HCT116 (cell line): ENCODE measurements at regions not wholly inside any gene's neighbourhood (a gene's known extent, or its start where the extent isn't known, plus 50 kb on each side); places are given as distances from the start of the nearest gene placed in this dataset.

Source experiments
- ATAC-seq: fragments of 200-7000 bp; cut with Tn5 transposase; 2 replicates; pipeline ENCODE4 v1.9.1; 2020; ENCODE audit warnings: mild to moderate bottlenecking, moderate library complexity
- BruUV-seq: library from RNA; stranded (reverse); fragments of 400-500 nt; replicated peaks from 2 replicates; lab custom pipeline; 2021; lab: Mats Ljungman, UMichigan
- CTCF ChIA-PET: fragments of 300-600 bp; sonication (Branson Sonifier 250); formaldehyde crosslinking; loops from one replicate; lab custom pipeline; 2021; ENCODE audit warnings: antibody characterized with exemption; lab: Charles Lee
- POLR2A ChIA-PET: fragments of 300-600, 350-600 bp; sonication (Branson Sonifier 250); formaldehyde crosslinking; loops from one replicate; lab custom pipeline; 2021; ENCODE audit warnings: antibody characterized with exemption; lab: Charles Lee
- RAD21 ChIA-PET, 2 experiments: fragments of 300-600 bp; sonication (Branson Sonifier 250); formaldehyde crosslinking; loops; one replicate each; lab custom pipeline; 2023; ENCODE audit warnings: low total read pairs in 2 of 2; ENCODE audit not compliant: uncharacterized antibody in 2 of 2, unreplicated experiment in 2 of 2, low non-redundant PET in 1 of 2; lab: Charles Lee
- DNase-seq: peaks from one replicate; pipeline ENCODE4 v3.0.0-alpha.2; 2010; ENCODE audit warnings: low read depth, low spot score
- H2AFZ ChIP-seq: fragments of 200-600 bp; shearing (Covaris generic), sonication (generic); 2 replicates; pipeline ENCODE4 v1.6.1; 2017; ENCODE audit warnings: low read depth, mixed run types, mixed read lengths, antibody characterized with exemption, low read length; ENCODE audit not compliant: poor library complexity, severe bottlenecking
- H3K27ac ChIP-seq: 2 replicates; pipeline ENCODE4 v1.5.1; 2012; ENCODE audit warnings: low read depth, low read length
- H3K27me3 ChIP-seq: fragments of 200-600 bp; sonication (generic); 2 replicates; pipeline ENCODE4 v1.6.1; 2016; ENCODE audit warnings: mixed run types, low read length, mixed read lengths; ENCODE audit not compliant: insufficient read depth
- H3K36me3 ChIP-seq, 2 experiments: fragments of 200-500 bp in 1 of 2; fragments of 200-600 bp in 1 of 2; sonication (Bioruptor generic) in 1 of 2; sonication (generic) in 1 of 2; 2 replicates each; pipeline versions ENCODE4 v1.5.1 to v1.6.1; 2014 to 2016; ENCODE audit warnings: low read length in 2 of 2, inconsistent platforms in 1 of 2, mixed read lengths in 1 of 2, mixed run types in 1 of 2; ENCODE audit not compliant: insufficient read depth in 2 of 2, control insufficient read depth in 1 of 2
- H3K4me1 ChIP-seq, 2 experiments: fragments of 200-600 bp in 1 of 2; sonication (generic) in 1 of 2; 2 replicates each; pipeline versions ENCODE4 v1.5.1 to v1.6.1; 2012 to 2017; ENCODE audit warnings: low read length in 2 of 2, inconsistent platforms in 1 of 2, mild to moderate bottlenecking in 1 of 2, mixed read lengths in 1 of 2, mixed run types in 1 of 2, moderate library complexity in 1 of 2; ENCODE audit not compliant: insufficient read depth in 2 of 2, control insufficient read depth in 1 of 2
- H3K4me2 ChIP-seq: fragments of 200-600 bp; sonication (generic); 2 replicates; pipeline ENCODE4 v1.6.1; 2017; ENCODE audit warnings: mixed run types, low read length, mixed read lengths
- H3K4me3 ChIP-seq, 2 experiments: fragments of 200-600 bp in 1 of 2; sonication (generic) in 1 of 2; replicated peaks in 1 of 2; 2 replicates each; pipeline ENCODE4 v1.5.1; 2011 to 2016; ENCODE audit warnings: low read length in 2 of 2, control low read depth in 1 of 2, low read depth in 1 of 2, mild to moderate bottlenecking in 1 of 2, mixed read lengths in 1 of 2, mixed run types in 1 of 2
- H3K79me2 ChIP-seq: fragments of 200-600 bp; sonication (generic); 2 replicates; pipeline ENCODE4 v1.6.1; 2017; ENCODE audit warnings: mild to moderate bottlenecking, mixed run types, low read length, moderate library complexity, mixed read lengths; ENCODE audit not compliant: insufficient read depth
- H3K9ac ChIP-seq: fragments of 200-600 bp; sonication (generic); 2 replicates; pipeline ENCODE4 v1.6.1; 2016; ENCODE audit warnings: low read length, mixed read lengths
- H3K9me2 ChIP-seq: fragments of 200-600 bp; sonication (generic), shearing (Covaris generic); 2 replicates; pipeline ENCODE4 v1.6.1; 2017; ENCODE audit warnings: mixed run types, mild to moderate bottlenecking, moderate library complexity; ENCODE audit not compliant: insufficient read depth
- H3K9me3 ChIP-seq, 2 experiments: fragments of 200-500 bp in 1 of 2; fragments of 200-600 bp in 1 of 2; sonication (Bioruptor generic) in 1 of 2; sonication (generic) in 1 of 2; 2 replicates each; pipeline ENCODE4 v1.6.1; 2014 to 2017; ENCODE audit warnings: low read length in 2 of 2, mixed read lengths in 2 of 2, inconsistent platforms in 1 of 2, low read depth in 1 of 2, mild to moderate bottlenecking in 1 of 2, mixed run types in 1 of 2, moderate library complexity in 1 of 2; ENCODE audit not compliant: control insufficient read depth in 1 of 2, insufficient read depth in 1 of 2
- H4K20me1 ChIP-seq: fragments of 200-600 bp; sonication (generic), shearing (Covaris generic); 2 replicates; pipeline ENCODE4 v1.6.1; 2017; ENCODE audit warnings: mixed run types, mild to moderate bottlenecking, moderate library complexity; ENCODE audit not compliant: insufficient read depth
- ATF3 ChIP-seq: IDR thresholded peaks from 2 replicates; pipeline ENCODE4 v1.6.1; 2012
- CTCF ChIP-seq, 3 experiments: fragments of 200-600 bp in 1 of 3; sonication (generic) in 1 of 3; IDR thresholded peaks in 2 of 3; conservative IDR thresholded peaks in 1 of 3; 2 replicates each; pipeline ENCODE4 v1.5.1; 2012 to 2017; ENCODE audit warnings: low read depth in 2 of 3, low read length in 2 of 3, antibody characterized with exemption in 1 of 3, borderline replicate concordance in 1 of 3, control low read depth in 1 of 3, mild to moderate bottlenecking in 1 of 3, mixed read lengths in 1 of 3, mixed run types in 1 of 3, moderate library complexity in 1 of 3; ENCODE audit not compliant: insufficient read depth in 1 of 3
- EGR1 ChIP-seq: IDR thresholded peaks from 2 replicates; pipeline ENCODE4 v1.6.1; 2012; ENCODE audit warnings: low read depth
- ELF1 ChIP-seq: IDR thresholded peaks from 2 replicates; pipeline ENCODE4 v1.6.1; 2012; ENCODE audit warnings: low read depth, borderline replicate concordance
- EZH2phosphoT487 ChIP-seq: fragments of 200-600 bp; IDR thresholded peaks from 2 replicates; pipeline ENCODE4 v1.6.1; 2018; ENCODE audit warnings: antibody characterized with exemption, borderline replicate concordance
- FOSL1 ChIP-seq: IDR thresholded peaks from 2 replicates; pipeline ENCODE4 v1.6.1; 2012; ENCODE audit warnings: low read depth
- POLR2A ChIP-seq: IDR thresholded peaks from 2 replicates; pipeline ENCODE4 v1.7.0; 2011; ENCODE audit warnings: borderline replicate concordance; ENCODE audit not compliant: insufficient read depth, insufficient read length; ENCODE audit errors: extremely low read depth
- POLR2AphosphoS5 ChIP-seq: IDR thresholded peaks from 2 replicates; pipeline ENCODE4 v1.6.1; 2011; ENCODE audit warnings: mild to moderate bottlenecking, low read depth, low read length, moderate library complexity
- RAD21 ChIP-seq: IDR thresholded peaks from 2 replicates; pipeline ENCODE4 v1.6.1; 2012; ENCODE audit warnings: low read depth, mild to moderate bottlenecking
- SP1 ChIP-seq: IDR thresholded peaks from 2 replicates; pipeline ENCODE4 v1.6.1; 2012; ENCODE audit warnings: low read depth
- TCF7L2 ChIP-seq: IDR thresholded peaks from 2 replicates; pipeline ENCODE4 v1.7.0; 2011; ENCODE audit warnings: borderline replicate concordance, inconsistent platforms; ENCODE audit not compliant: insufficient read depth, insufficient read length; ENCODE audit errors: extremely low read depth
- ZBTB33 ChIP-seq: IDR thresholded peaks from 2 replicates; pipeline ENCODE4 v1.6.1; 2011; ENCODE audit warnings: mild to moderate bottlenecking, low read length, moderate library complexity; ENCODE audit not compliant: insufficient replicate concordance; ENCODE audit errors: extremely low read depth
- intact Hi-C: fragments of 100-400 bp; cut with micrococcal nuclease; formaldehyde crosslinking; loops from 2 replicates; pipeline ENCODE4 v1.10.0; 2022

- Histone ChIP-seq H3K9ac (no peak overlapping the region), H3K9me3 (peaks cover 0 to 5% of the 10 kb centered on the region in 2 experiments; a peak in 1 of 4 replicates), H3K4me2 (no peak overlapping the region), H3K4me1 (no peaks in the 10 kb centered on the region), H3K27ac (no peak overlapping the region), H3K27me3 (no peaks in the 10 kb centered on the region), H4K20me1 (no peaks in the 10 kb centered on the region), H2AFZ (no peak overlapping the region), H3K36me3 (no peaks in the 10 kb centered on the region), H3K9me2 (no peaks in the 10 kb centered on the region), H3K4me3 (no peak overlapping the region), H3K79me2 (no peaks in the 10 kb centered on the region)
- TF ChIP-seq POLR2A (no peak), ZBTB33 (no peak), ATF3 (no peak), POLR2AphosphoS5 (no peak), FOSL1 (no peak), SP1 (no peak), EZH2phosphoT487 (no peak), RAD21 (no peak), CTCF (IDR thresholded peaks at IDR 0.05 in 2 of 3, conservative IDR thresholded peaks at IDR 0.05 in 1 of 3; ENCODE audit: borderline replicate concordance in 1 of 3, insufficient read depth in 1 of 3, low read depth in 2 of 3, low read length in 2 of 3) (no peak), TCF7L2 (no peak), ELF1 (no peak), EGR1 (no peak)
- CTCF ChIA-PET, result no interaction called here
- ATAC-seq, result no peak
- no peak for DNase-seq
- intact Hi-C loops, result no loop called here
- no TSS peak for BruUV-seq
- RAD21 ChIA-PET, result no interaction called here
- POLR2A ChIA-PET, result no interaction called here
These were observed 288.8 kb upstream of the CELF4 start for GRCh38 chr18:37854396-37854795.
